ENCODE measurements at regions not wholly inside any gene's neighbourhood (a gene's known extent, or its start where the extent isn't known, plus 50 kb on each side); places are given as distances from the start of the nearest gene placed in this dataset.

- no peak for DNase-seq (ENCODE audit: extremely low spot score)
- H3K27ac ChIP-seq (ENCODE audit: low read depth), result no peak overlapping the region
- H3K4me1 ChIP-seq (ENCODE audit: insufficient read depth), result no peaks in the 10 kb centered on the region
- H3K36me3 ChIP-seq (ENCODE audit: insufficient read depth), result no peaks in the 10 kb centered on the region
- 44% methylated on average over 12 of the region's 12 CpGs for WGBS
- no peak overlapping the region for H3K4me3 ChIP-seq (ENCODE audit: low read depth, low read length)
Measured at GRCh38 chr20:48319943-48320584, 507.7 kb downstream of the PREX1 start.

DNA sequence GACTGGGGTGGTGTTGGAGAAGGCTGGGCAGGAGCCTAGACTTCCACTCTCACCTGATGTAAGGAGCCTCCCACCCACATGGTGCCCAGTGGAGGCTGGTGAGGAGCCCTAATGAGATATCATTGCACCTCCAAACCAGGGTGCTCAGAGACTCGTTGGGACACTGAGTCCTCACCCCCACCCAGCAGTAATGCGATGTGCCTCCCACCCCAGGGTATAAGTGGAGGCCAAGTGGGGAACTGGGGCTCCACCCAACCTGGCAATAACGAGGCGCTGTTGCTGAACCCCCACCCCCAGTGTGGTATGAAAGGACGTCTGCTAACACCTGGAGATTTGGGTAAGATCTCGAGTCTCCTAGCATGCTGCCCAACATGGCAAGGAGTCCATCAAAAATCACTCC lies 510.2 kb downstream of the PREX1 start:
- H3K4me3 ChIP-seq (ENCODE audit: low read depth, low read length), result no peak overlapping the region
- DNase-seq (ENCODE audit: extremely low spot score), result no peak
- WGBS, result 78% methylated on average over 6 of the region's 6 CpGs
- H3K4me1 ChIP-seq (ENCODE audit: insufficient read depth), result no peaks in the 10 kb centered on the region
- H3K36me3 ChIP-seq (ENCODE audit: insufficient read depth), result no peaks in the 10 kb centered on the region
- H3K27ac ChIP-seq (ENCODE audit: low read depth), result no peak overlapping the region

GRCh38 chr20:48314925-48315592 lies 512.7 kb downstream of the PREX1 start:
- Histone ChIP-seq H3K4me1 (ENCODE audit: insufficient read depth) (no peaks in the 10 kb centered on the region), H3K27ac (ENCODE audit: low read depth) (no peak overlapping the region), H3K36me3 (ENCODE audit: insufficient read depth) (no peaks in the 10 kb centered on the region), H3K4me3 (ENCODE audit: low read depth, low read length) (no peak overlapping the region)
- 96% methylated on average over 6 of the region's 6 CpGs for WGBS
- DNase-seq (ENCODE audit: extremely low spot score), result no peak

- H3K27ac ChIP-seq (ENCODE audit: low read depth), result no peak overlapping the region
- DNase-seq (ENCODE audit: extremely low spot score), result no peak
- no peaks in the 10 kb centered on the region for H3K4me1 ChIP-seq (ENCODE audit: insufficient read depth)
- H3K4me3 ChIP-seq (ENCODE audit: low read depth, low read length), result no peak overlapping the region
- H3K36me3 ChIP-seq (ENCODE audit: insufficient read depth), result no peaks in the 10 kb centered on the region
- WGBS, result 84% methylated on average over 4 of the region's 4 CpGs
Measured at GRCh38 chr20:48313324-48313723, 514.5 kb downstream of the PREX1 start.

GRCh38 chr20:48311956-48312355 lies 515.8 kb downstream of the PREX1 start:
- DNase-seq (ENCODE audit: extremely low spot score), result no peak
- no peaks in the 10 kb centered on the region for H3K4me1 ChIP-seq (ENCODE audit: insufficient read depth)
- H3K27ac ChIP-seq (ENCODE audit: low read depth), result no peak overlapping the region
- H3K36me3 ChIP-seq (ENCODE audit: insufficient read depth), result no peaks in the 10 kb centered on the region
- H3K4me3 ChIP-seq (ENCODE audit: low read depth, low read length), result no peak overlapping the region
- 50% methylated on average over 2 of the region's 2 CpGs for WGBS

DNA sequence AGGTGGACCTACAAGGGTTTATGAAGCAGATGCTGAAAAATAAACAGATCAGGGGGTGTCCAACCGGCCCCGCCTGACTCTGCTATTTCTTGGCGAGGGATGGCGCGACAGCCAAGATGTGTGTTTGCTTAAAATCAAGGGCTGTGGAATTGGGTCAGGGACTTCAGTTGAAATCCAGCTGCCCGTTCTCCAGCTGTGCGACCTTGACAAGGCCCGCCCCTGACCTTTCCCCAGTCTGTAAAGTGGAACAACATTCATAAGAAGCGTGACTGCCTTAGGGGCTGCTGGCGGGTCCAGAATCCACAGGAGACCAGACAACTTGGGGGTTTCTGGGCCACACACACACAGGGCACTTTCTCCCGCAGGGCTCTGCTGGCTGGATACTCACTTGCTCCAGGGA lies 517.5 kb downstream of the PREX1 start:
- no peak overlapping the region for H3K4me3 ChIP-seq (ENCODE audit: low read depth, low read length)
- WGBS, result 66% methylated on average over 11 of the region's 11 CpGs
- DNase-seq (ENCODE audit: extremely low spot score), result no peak
- H3K36me3 ChIP-seq (ENCODE audit: insufficient read depth), result no peaks in the 10 kb centered on the region
- H3K27ac ChIP-seq (ENCODE audit: low read depth), result no peak overlapping the region
- H3K4me1 ChIP-seq (ENCODE audit: insufficient read depth), result no peaks in the 10 kb centered on the region

DNA sequence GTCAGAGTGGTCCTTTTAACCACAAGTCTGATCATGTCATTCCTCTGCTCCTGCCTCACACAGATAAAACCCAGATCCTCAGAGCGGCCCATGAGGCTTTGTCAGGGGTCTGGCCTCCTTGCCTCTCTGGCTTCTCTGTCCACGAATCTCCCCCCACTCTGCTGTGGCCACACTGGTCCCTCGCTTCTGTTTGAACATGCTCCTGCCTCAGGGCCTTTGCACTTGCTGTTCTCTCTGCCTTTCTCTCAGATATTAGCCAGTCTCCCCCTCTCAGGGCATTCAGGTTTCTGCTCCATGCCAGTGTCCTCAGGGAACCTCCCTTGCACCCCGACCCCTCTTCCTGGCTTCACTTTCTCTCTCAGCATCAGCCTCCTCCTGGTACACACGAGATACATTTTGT lies 518.5 kb downstream of the PREX1 start:
- Histone ChIP-seq H3K4me1 (ENCODE audit: insufficient read depth) (no peaks in the 10 kb centered on the region), H3K36me3 (ENCODE audit: insufficient read depth) (no peaks in the 10 kb centered on the region), H3K4me3 (ENCODE audit: low read depth, low read length) (no peak overlapping the region), H3K27ac (ENCODE audit: low read depth) (no peak overlapping the region)
- WGBS, result 89% methylated on average over 5 of the region's 5 CpGs
- no peak for DNase-seq (ENCODE audit: extremely low spot score)

- Histone ChIP-seq H3K36me3 (ENCODE audit: insufficient read depth) (no peaks in the 10 kb centered on the region), H3K4me1 (ENCODE audit: insufficient read depth) (no peaks in the 10 kb centered on the region), H3K4me3 (ENCODE audit: low read depth, low read length) (no peak overlapping the region), H3K27ac (ENCODE audit: low read depth) (no peak overlapping the region)
- no peak for DNase-seq (ENCODE audit: extremely low spot score)
- 67% methylated on average over 6 of the region's 6 CpGs for WGBS
Measured at GRCh38 chr20:48308882-48309281, 518.9 kb downstream of the PREX1 start.

GRCh38 chr20:48308232-48308781 lies 519.5 kb downstream of the PREX1 start:
- Histone ChIP-seq H3K27ac (ENCODE audit: low read depth) (no peak overlapping the region), H3K4me1 (ENCODE audit: insufficient read depth) (no peaks in the 10 kb centered on the region), H3K4me3 (ENCODE audit: low read depth, low read length) (no peak overlapping the region), H3K36me3 (ENCODE audit: insufficient read depth) (no peaks in the 10 kb centered on the region)
- no peak for DNase-seq (ENCODE audit: extremely low spot score)
- WGBS, result 87% methylated on average over 4 of the region's 4 CpGs

DNA sequence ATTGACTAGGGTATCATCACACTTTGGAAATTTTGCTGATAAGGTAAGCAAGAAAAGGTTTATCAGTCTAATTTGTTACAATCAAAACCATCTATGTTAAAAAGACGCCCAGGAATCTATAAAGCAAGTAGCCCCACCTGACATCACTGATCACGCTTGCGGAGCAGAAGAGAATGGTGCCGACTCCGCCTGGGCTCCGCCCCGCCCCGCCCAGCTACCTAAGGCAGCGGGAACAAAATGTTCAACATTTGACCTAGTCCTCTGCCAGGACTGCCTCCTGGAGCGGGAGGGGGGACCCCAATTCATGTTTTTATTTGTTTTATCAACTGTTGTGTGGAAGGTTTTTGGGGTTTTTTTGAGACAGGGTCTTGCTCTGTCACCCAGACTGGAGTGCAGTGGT lies 520.5 kb downstream of the PREX1 start:
- Histone ChIP-seq H3K4me3 (ENCODE audit: low read depth, low read length) (no peak overlapping the region), H3K36me3 (ENCODE audit: insufficient read depth) (no peaks in the 10 kb centered on the region), H3K27ac (ENCODE audit: low read depth) (no peak overlapping the region), H3K4me1 (ENCODE audit: insufficient read depth) (no peaks in the 10 kb centered on the region)
- no peak for DNase-seq (ENCODE audit: extremely low spot score)
- WGBS, result 87% methylated on average over 10 of the region's 10 CpGs

- Histone ChIP-seq H3K36me3 (ENCODE audit: insufficient read depth) (no peaks in the 10 kb centered on the region), H3K27ac (ENCODE audit: low read depth) (no peak overlapping the region), H3K4me3 (ENCODE audit: low read depth, low read length) (no peak overlapping the region), H3K4me1 (ENCODE audit: insufficient read depth) (no peaks in the 10 kb centered on the region)
- WGBS, result 78% methylated on average over 4 of the region's 4 CpGs
- no peak for DNase-seq (ENCODE audit: extremely low spot score)
Measured at GRCh38 chr20:48302844-48303542, 517.7 kb upstream of the SULF2 start.

- H3K27ac ChIP-seq (ENCODE audit: low read depth), result no peak overlapping the region
Measured at GRCh38 chr20:48302149-48302548, 516.9 kb upstream of the SULF2 start.

DNA sequence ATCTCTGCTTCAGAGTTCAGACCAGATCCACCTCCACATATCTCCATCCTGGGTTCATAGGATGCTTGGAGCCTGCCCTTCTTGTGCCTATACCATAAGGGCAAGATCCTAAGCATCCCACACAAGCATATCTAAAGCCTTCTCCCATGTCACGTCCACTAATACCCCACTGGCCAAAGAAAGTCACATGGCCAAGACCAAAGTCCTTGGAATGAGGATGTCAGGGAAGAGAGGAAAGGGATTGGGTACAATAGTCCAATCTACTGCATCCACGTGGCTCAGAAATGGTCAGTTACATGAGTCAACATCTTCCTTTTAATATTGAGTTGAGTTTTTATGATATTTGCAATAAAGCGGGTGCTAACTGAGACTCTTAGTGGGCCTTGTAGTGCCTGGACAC lies 515.9 kb upstream of the SULF2 start:
- 91% methylated on average over 3 of the region's 3 CpGs for WGBS
- Histone ChIP-seq H3K27ac (ENCODE audit: low read depth) (no peak overlapping the region), H3K36me3 (ENCODE audit: insufficient read depth) (no peaks in the 10 kb centered on the region), H3K4me3 (ENCODE audit: low read depth, low read length) (no peak overlapping the region), H3K4me1 (ENCODE audit: insufficient read depth) (no peaks in the 10 kb centered on the region)
- DNase-seq (ENCODE audit: extremely low spot score), result no peak

More at GRCh38 chr20:48302149-48302548, 516.9 kb upstream of the SULF2 start:
- Histone ChIP-seq H3K36me3 (ENCODE audit: insufficient read depth) (no peaks in the 10 kb centered on the region), H3K4me1 (ENCODE audit: insufficient read depth) (no peaks in the 10 kb centered on the region), H3K4me3 (ENCODE audit: low read depth, low read length) (no peak overlapping the region)
- no peak for DNase-seq (ENCODE audit: extremely low spot score)

- Histone ChIP-seq H3K4me1 (ENCODE audit: insufficient read depth) (no peaks in the 10 kb centered on the region), H3K27ac (ENCODE audit: low read depth) (no peak overlapping the region), H3K4me3 (ENCODE audit: low read depth, low read length) (no peak overlapping the region), H3K36me3 (ENCODE audit: insufficient read depth) (no peaks in the 10 kb centered on the region)
- no peak for DNase-seq (ENCODE audit: extremely low spot score)
- 71% methylated on average over 1 of the region's 1 CpG for WGBS
Measured at GRCh38 chr20:48300529-48300928, 515.2 kb upstream of the SULF2 start.
